HG03521 (cell line): ENCODE measurements at regions not wholly inside any gene's neighbourhood (a gene's known extent, or its start where the extent isn't known, plus 50 kb on each side); places are given as distances from the start of the nearest gene placed in this dataset.

ENCODE experiments used
- ATAC-seq: cut with Tn5 transposase; IDR thresholded peaks from one replicate; pipeline ENCODE4 v1.9.1; 2021; ENCODE audit warnings: mild to moderate bottlenecking, moderate library complexity; ENCODE audit not compliant: unreplicated experiment

DNA sequence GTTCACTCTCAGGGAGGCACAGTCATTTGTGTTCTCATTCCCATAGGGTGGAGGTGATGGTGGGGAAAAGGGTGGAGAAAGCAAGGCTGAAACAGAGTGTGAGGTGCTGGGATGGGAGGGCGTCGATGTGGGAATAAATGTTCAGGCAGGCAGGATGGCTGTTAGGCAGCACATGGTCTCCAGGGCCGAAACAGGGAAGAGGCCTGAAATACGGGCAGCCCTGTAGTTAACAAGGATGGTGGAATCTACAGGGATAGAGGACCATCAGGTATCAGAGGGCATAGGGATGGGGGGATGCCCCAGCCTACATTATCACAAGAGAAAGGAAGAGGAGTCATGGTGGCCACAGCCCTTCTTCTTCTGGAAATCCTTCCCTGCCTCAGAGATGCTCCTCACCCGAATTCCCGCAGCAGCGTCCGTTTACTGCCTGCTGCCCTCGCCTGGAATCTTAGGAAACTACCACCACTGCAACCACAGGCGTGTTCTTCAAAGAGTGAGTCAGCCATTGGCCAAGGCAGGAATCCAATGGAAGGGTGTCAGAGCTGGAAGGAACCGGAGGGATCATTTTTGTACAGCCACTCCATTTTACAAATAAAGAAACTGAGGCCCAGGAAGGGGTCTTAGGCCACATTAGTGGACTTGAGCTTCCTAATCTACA lies 49.7 kb upstream of the POMGNT2 start:
- no peak for ATAC-seq
